Endothelial cell of umbilical vein (primary cell): ENCODE measurements at regions not wholly inside any gene's neighbourhood (a gene's known extent, or its start where the extent isn't known, plus 50 kb on each side); places are given as distances from the start of the nearest gene placed in this dataset.

ENCODE experiments used
- EZH2 ChIP-seq: IDR thresholded peaks from 2 replicates; pipeline ENCODE4 v1.6.1; 2012; ENCODE audit warnings: borderline replicate concordance, low read depth, mild to moderate bottlenecking, moderate library complexity, low read length, inconsistent platforms; ENCODE audit not compliant: severe bottlenecking
- FOS ChIP-seq: IDR thresholded peaks from 2 replicates; pipeline ENCODE4 v1.6.1; 2011; ENCODE audit warnings: mild to moderate bottlenecking, low read length, moderate library complexity, borderline replicate concordance; ENCODE audit not compliant: insufficient read depth
- GATA2 ChIP-seq: IDR thresholded peaks from 2 replicates; pipeline ENCODE4 v1.7.0; 2011; ENCODE audit warnings: low read depth, mild to moderate bottlenecking, moderate library complexity, mixed read lengths, low read length; ENCODE audit not compliant: insufficient read length, insufficient read depth
- POLR2A ChIP-seq: IDR thresholded peaks from 2 replicates; pipeline ENCODE4 v1.6.1; 2012; ENCODE audit warnings: low read depth, mild to moderate bottlenecking, control low read depth, low read length
- POLR2AphosphoS5 ChIP-seq: IDR thresholded peaks from 2 replicates; pipeline ENCODE4 v1.6.1; 2012; ENCODE audit warnings: low read depth, mild to moderate bottlenecking, control low read depth, low read length, moderate library complexity; ENCODE audit not compliant: insufficient read depth
- TF ChIP-seq, protein P1 (sequence below), 2 donors: IDR thresholded peaks; 1 replicate in 1 of 2; 2 replicates in 1 of 2; pipeline ENCODE4 v1.5.1; 2011; ENCODE audit warnings: low read length in 2 of 2, mild to moderate bottlenecking in 2 of 2, moderate library complexity in 2 of 2, control low read depth in 1 of 2, inconsistent platforms in 1 of 2, low read depth in 1 of 2; ENCODE audit not compliant: insufficient read depth in 1 of 2; ENCODE audit errors: extremely low read depth in 1 of 2

DNA sequence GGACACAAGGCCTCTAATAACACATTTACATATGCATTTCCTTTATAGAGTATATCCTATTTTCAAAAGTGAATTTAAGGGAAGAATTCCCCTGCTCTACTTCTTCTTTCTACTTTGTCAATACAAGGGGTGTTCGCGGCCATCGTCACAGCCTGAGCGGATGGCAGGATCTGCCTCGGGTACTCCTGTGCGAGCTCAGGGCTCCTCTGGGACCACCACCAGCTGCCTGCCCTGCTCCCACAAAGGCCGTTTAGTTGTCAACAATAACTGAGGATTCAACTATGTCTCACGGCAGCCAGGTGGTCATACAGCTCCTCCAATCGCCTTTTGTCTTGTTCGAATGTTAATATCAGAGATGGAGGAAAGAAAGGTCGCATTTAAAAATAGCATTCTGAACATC is 228.2 kb upstream of the TENM3 start:
- TF ChIP-seq FOS: no peak
- TF ChIP-seq EZH2: no peak
- TF ChIP-seq, protein P1, sequence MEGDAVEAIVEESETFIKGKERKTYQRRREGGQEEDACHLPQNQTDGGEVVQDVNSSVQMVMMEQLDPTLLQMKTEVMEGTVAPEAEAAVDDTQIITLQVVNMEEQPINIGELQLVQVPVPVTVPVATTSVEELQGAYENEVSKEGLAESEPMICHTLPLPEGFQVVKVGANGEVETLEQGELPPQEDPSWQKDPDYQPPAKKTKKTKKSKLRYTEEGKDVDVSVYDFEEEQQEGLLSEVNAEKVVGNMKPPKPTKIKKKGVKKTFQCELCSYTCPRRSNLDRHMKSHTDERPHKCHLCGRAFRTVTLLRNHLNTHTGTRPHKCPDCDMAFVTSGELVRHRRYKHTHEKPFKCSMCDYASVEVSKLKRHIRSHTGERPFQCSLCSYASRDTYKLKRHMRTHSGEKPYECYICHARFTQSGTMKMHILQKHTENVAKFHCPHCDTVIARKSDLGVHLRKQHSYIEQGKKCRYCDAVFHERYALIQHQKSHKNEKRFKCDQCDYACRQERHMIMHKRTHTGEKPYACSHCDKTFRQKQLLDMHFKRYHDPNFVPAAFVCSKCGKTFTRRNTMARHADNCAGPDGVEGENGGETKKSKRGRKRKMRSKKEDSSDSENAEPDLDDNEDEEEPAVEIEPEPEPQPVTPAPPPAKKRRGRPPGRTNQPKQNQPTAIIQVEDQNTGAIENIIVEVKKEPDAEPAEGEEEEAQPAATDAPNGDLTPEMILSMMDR (IDR thresholded peaks at IDR 0.05; ENCODE audit: extremely low read depth in 1 of 2, insufficient read depth in 1 of 2, low read depth in 1 of 2, low read length in 2 of 2): no peak
- TF ChIP-seq POLR2AphosphoS5: no peak
- TF ChIP-seq POLR2A: no peak
- no peak for TF ChIP-seq GATA2
